ENCODE measurements at regions not wholly inside any gene's neighbourhood (a gene's known extent, or its start where the extent isn't known, plus 50 kb on each side); places are given as distances from the start of the nearest gene placed in this dataset.
A peak's percentile ranks its signal among the peaks of the same experiment; 100 is the strongest.

DNA sequence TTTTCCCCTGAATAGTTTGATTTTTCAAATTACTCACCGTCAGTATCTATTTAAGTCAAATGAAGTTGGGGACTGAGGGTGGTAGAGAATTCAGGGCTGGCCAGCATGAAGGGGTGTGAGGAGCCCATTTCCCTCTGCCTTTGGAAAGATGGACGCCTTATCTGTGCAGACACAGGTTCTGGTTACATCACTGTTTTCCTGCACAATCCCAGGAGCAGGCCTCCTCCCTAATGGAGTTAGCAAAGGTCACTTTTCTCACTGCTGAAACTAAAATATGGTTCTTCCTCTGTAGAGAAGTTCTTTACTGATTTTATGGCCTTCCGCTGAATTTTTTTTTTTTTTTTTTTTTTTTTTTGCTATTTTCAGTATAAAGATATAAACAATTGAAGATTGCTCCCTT lies 69.1 kb downstream of the FOXD1 start:
- H3K4me1 Mint-ChIP-seq: peaks cover 18% of the 10 kb centered on the region
- peaks cover 9 to 11% of the 10 kb centered on the region in 2 donors for H3K9me3 Mint-ChIP-seq
- peaks cover 93% of the 10 kb centered on the region for H3K27me3 Mint-ChIP-seq
- DNase-seq (no peak), ATAC-seq (no peak)
- H3K4me3 Mint-ChIP-seq: no peak overlapping the region
- no peak overlapping the region for H3K27ac Mint-ChIP-seq

DNA sequence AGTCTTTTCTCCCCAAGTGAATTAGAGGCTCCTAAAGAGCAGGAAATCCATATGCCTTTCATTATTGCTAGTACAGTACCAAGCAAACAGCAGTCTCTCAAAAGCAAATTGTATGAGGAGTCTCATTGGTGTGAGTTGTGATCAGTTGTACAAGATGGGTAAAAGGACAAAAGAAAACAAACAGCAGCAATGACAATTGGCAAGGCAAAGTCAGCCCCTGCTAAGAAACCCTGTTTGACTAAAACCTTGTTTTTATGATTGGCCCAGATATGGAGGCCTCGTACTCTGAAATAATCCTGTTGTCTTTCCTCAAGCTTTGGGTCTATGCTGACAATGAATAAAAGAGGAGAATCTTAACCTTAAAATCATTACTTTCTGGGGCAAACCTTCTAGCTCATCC lies 69.8 kb downstream of the FOXD1 start:
- H3K4me3 Mint-ChIP-seq: no peak overlapping the region
- no peak overlapping the region for H3K27ac Mint-ChIP-seq
- H3K9me3 Mint-ChIP-seq: peaks cover 2 to 4% of the 10 kb centered on the region in 2 donors
- H3K4me1 Mint-ChIP-seq: peaks cover 18% of the 10 kb centered on the region
- ATAC-seq: no peak
- H3K27me3 Mint-ChIP-seq: peaks cover 93% of the 10 kb centered on the region
- DNase-seq: no peak

DNA sequence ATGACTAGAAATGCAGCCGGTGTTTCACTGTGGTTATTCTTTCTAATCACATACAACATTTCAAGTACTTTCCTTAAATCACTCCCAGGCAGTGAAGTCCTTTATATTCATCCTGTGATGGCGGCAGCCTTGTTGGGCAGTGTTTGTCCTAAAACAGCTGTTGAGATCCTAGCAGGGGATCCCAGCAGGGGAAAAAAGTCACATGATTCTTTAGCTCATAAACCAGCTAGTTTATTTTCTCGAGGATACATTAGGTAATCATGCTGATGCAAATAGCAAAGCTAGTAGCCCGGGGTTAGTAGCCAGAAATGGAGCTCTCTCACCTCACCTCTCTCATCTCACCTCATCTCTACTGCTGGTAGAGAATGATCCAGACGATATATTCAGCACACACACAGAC lies 70.5 kb downstream of the FOXD1 start:
- Mint-ChIP-seq H3K4me1 (peaks cover 18% of the 10 kb centered on the region), H3K27ac (no peak overlapping the region), H3K27me3 (peaks cover 93% of the 10 kb centered on the region), H3K9me3 (no peaks in the 10 kb centered on the region), H3K4me3 (no peak overlapping the region)
- ATAC-seq (no peak), DNase-seq (no peak)

DNA sequence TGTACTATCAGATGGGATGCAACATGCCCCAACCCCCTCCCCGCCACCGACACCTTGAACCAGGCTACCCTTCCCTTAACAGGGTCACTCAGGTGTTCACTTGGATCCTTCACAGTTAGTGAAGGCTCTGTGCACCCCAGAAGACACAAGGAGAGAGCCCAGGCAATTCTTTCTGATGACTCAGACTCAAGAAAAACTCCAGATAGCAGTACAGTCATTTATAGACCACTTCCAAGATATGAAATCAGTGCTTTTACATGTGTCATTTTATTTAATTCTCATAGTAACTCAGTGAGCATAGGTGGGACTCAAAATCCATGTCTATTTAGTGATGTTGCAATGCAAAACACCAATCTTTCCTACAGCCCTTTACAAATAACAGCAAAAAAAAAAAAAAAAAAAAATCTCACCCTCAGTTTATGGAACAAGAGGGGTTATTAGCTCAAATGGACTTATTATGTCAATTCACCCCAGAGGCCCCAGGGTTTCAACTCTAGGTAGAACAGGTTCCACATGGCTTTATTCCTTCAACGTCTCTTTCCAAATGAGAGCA lies 71.9 kb downstream of the FOXD1 start:
- peaks cover 18% of the 10 kb centered on the region for H3K4me1 Mint-ChIP-seq
- H3K27ac Mint-ChIP-seq: no peak overlapping the region
- DNase-seq: no peak
- H3K9me3 Mint-ChIP-seq: no peaks in the 10 kb centered on the region
- no peak for ATAC-seq
- no peak overlapping the region for H3K4me3 Mint-ChIP-seq
- peaks cover 93% of the 10 kb centered on the region for H3K27me3 Mint-ChIP-seq

DNA sequence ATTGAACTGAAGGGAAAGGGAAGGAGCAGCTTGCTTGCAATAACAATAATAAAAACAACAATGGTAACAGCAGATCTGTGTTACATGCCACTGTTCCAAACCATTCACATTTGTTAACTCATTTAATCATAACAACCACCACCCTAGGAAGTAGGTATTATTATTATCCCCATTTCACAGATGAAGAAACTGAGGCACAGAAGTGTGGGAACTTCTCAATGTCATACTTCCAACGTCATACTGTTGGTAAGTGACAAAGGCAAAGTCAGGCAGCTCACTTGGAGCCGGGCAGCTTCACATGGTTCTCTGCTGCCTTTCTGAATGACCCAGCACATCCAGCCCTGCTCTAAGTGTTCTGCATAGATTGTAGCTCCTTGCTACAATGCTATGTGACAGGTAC lies 72.6 kb downstream of the FOXD1 start:
- peaks cover 11% of the 10 kb centered on the region for H3K4me1 Mint-ChIP-seq
- H3K27me3 Mint-ChIP-seq: peaks cover 93% of the 10 kb centered on the region
- no peaks in the 10 kb centered on the region for H3K9me3 Mint-ChIP-seq
- DNase-seq: no peak
- no peak overlapping the region for H3K27ac Mint-ChIP-seq
- ATAC-seq: no peak
- H3K4me3 Mint-ChIP-seq: no peak overlapping the region

DNA sequence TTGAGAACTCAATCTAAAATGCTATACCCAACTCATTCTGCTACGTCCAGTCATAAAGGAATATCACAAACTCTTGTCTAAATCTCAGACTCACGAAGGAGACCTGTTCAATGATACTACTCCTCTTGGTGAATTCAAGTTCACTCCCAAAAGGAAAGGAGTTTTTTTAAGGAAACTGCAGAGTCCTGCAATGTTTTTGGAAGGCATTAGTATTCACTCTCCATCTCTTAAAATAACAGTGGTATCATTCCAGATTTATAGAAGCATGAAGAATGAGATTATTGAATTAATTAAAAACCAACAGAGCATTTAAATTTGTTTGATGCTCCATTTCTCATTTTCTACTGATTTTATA lies 73.4 kb downstream of the FOXD1 start:
- peaks cover 3% of the 10 kb centered on the region for H3K4me1 Mint-ChIP-seq
- no peak for ATAC-seq
- no peak overlapping the region for H3K4me3 Mint-ChIP-seq
- DNase-seq: no peak
- H3K27me3 Mint-ChIP-seq: peaks cover 88% of the 10 kb centered on the region
- no peak overlapping the region for H3K27ac Mint-ChIP-seq
- H3K9me3 Mint-ChIP-seq: no peaks in the 10 kb centered on the region

DNA sequence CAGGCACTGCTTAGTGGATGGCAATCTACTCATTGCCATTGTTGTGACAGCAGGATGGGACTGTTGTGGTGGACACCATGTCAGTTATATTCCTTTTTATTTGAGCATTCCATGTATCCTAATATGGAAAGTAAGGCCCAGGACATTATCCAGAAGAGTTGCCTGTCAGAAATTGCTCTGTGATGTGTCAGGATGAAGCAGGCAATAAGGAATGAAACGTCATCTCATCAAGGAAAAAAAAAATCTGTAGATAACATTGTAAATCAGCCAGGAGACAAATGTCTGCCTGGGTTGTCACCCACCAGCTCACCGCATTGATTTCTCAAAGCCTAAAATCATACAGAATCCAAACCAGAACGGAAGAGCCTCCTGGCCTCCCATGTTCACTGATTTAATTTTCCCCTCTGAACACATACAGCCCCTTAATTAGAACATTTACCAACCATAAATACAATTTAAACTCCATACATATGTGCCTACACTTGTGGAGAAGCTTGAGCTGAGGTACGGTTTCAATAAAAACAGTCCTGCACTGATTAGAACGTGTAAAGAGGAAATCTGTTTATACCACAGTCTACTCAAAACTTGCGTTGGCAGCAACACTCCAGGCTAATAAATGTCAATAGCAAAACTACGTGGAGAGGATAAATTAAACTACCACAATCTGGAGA lies 73.9 kb downstream of the FOXD1 start:
- peaks cover 88% of the 10 kb centered on the region for H3K27me3 Mint-ChIP-seq
- no peaks in the 10 kb centered on the region for H3K4me1 Mint-ChIP-seq
- H3K27ac Mint-ChIP-seq: no peak overlapping the region
- DNase-seq (no peak), ATAC-seq (no peak)
- H3K9me3 Mint-ChIP-seq: no peaks in the 10 kb centered on the region
- H3K4me3 Mint-ChIP-seq: no peak overlapping the region

DNA sequence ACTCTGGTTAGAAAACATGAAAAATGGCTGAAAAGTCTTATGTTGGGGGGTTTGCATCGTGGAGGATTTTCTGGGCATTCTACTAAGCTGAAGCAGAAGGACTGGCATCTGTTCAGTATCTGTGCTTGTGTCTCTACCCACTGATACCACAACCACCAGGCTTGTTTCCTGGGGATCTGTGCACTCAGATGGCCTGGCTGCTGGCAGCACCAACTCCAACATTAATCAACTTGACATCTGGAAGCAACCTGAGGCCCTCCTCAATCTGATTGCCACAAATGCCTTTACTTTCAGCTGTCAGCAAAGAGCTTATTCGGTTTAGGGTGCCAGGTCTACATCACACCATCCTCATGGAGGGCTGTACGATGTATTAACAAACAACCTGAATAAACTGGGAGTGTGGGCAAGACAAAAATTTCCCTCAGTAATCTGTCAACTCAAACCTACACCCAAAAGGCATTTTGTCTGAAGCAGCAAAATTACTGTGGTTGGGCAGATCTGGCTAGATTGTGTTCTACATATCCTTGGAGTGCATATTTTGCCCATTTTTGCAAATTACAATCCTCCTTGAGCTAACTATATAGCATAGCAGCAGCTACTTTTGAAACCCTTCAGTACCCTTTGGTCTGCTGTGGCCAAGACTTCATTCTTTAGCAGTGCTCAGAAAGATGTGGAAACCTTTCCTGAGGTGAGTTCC lies 74.6 kb downstream of the FOXD1 start:
- ATAC-seq: no peak

DNA sequence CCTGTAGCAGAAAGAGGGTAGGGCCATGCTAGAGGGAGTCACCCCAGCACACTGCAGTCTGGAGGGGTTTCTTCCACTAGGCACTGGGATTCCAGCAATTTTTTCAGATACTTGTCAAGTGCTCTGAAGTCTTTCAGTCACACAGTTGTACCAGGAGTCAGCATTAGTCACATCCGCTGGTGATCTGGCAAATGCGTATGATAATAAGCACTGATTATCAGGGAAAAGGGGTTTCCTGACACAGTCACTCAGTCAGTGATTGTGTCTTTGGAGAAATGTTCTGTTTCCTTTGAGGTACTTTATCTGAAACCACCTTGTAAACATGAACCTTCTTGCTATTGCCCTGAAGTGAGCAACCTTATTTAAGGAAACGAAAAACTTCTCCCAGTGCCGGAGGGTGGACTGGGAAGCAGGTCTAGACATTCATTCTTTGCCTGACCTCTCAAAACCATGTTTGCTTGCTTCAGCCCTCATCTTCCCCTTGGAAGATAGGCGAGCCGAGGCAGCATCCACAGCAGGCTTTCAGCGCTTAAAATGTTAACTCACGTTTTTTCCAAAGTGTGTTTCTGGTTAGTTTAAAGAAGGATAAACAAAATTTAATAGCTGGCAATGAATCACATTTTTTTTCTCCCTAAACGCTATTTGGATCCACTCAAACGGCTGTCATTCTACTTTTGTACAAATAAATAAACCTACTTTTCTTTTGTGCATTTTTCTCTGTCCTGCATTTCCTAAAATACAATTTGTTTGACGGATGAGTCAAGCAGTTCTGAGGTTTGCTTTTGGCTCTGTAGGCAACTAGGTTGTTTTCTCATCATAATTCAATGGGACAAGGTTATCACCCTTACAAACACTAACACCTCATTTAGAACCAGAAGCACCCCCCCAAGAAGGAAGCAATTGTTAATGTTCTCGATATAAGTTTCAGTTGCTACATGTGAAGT lies 77.7 kb downstream of the FOXD1 start:
- Mint-ChIP-seq H3K4me3 (no peak overlapping the region), H3K27ac (no peak overlapping the region), H3K4me1 (no peaks in the 10 kb centered on the region), H3K27me3 (peaks cover 84% of the 10 kb centered on the region), H3K9me3 (no peaks in the 10 kb centered on the region)
- ATAC-seq (no peak), DNase-seq (no peak)

More for the DNA sequence above, 74.6 kb downstream of the FOXD1 start:
- DNase-seq: no peak
- Mint-ChIP-seq H3K4me1 (no peaks in the 10 kb centered on the region), H3K9me3 (no peaks in the 10 kb centered on the region), H3K4me3 (no peak overlapping the region), H3K27ac (no peak overlapping the region), H3K27me3 (peaks cover 86% of the 10 kb centered on the region)

DNA sequence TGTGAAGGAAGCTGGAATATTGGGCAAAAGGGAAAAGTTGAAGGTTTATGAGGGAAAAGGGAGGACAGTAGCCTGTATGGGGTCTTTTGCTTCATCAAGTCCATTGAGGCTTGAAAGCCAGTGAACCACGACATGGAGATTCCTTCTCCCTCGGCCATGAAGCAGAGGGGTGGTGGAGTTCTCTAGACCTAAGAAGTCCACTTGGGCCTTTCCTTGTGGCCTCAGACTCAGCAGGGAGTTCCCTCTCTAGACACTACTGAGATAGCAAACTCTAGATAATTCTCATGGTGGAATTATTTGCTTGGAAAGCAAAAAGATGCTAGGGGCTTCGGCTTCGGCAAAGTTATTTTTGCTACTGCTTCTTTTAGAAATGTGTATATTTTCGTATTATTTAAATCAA lies 78.5 kb downstream of the FOXD1 start:
- no peak overlapping the region for H3K4me3 Mint-ChIP-seq
- no peak overlapping the region for H3K27ac Mint-ChIP-seq
- no peaks in the 10 kb centered on the region for H3K9me3 Mint-ChIP-seq
- peaks cover 80% of the 10 kb centered on the region for H3K27me3 Mint-ChIP-seq
- no peaks in the 10 kb centered on the region for H3K4me1 Mint-ChIP-seq
- DNase-seq: no peak
- no peak for ATAC-seq

DNA sequence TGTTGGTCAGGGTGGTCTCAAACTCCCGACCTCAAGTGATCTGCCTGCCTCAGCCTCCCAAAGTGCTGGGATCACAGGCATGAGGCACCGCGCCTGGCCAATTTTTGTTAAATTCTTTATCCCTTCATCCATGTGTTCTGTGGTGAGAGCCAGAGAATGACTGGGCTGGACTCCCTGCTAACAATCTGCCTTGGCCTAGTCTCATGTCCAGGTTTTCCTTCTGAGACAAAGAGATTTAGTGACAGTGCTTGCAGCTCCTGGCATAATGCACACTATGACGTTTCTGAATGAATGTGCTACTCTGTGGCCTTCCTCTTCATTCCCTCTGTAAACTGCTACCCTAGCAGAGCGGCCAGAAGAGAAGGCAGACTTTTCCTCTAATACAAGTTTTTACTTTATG lies 79.3 kb downstream of the FOXD1 start:
- H3K9me3 Mint-ChIP-seq: no peaks in the 10 kb centered on the region
- no peak overlapping the region for H3K4me3 Mint-ChIP-seq
- H3K27ac Mint-ChIP-seq: no peak overlapping the region
- H3K27me3 Mint-ChIP-seq: peaks cover 80% of the 10 kb centered on the region
- ATAC-seq: no peak
- DNase-seq: no peak
- no peaks in the 10 kb centered on the region for H3K4me1 Mint-ChIP-seq

DNA sequence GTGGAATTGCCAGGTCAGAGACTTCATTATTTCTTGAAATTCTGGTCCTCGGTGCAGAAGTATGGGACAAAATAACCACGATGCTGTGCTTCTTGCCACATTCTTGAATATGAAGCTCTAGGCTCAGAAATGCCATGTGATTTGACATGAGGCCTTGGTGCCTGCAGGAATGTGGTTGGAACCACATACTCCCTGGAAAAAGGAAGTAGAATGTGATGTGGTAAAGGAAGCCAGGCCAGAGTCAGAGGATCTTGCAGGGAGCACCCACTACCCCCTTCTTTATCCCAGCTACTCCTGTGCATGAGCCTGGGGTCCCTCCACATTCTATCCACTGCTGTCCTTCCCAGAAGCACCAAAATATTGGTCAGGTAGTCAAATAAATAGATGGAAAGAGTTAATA lies 80.9 kb downstream of the FOXD1 start:
- H3K9me3 Mint-ChIP-seq: no peaks in the 10 kb centered on the region
- H3K27me3 Mint-ChIP-seq: peaks cover 69% of the 10 kb centered on the region
- ATAC-seq (no peak), DNase-seq (no peak)
- H3K27ac Mint-ChIP-seq: no peak overlapping the region
- no peaks in the 10 kb centered on the region for H3K4me1 Mint-ChIP-seq
- H3K4me3 Mint-ChIP-seq: no peak overlapping the region

DNA sequence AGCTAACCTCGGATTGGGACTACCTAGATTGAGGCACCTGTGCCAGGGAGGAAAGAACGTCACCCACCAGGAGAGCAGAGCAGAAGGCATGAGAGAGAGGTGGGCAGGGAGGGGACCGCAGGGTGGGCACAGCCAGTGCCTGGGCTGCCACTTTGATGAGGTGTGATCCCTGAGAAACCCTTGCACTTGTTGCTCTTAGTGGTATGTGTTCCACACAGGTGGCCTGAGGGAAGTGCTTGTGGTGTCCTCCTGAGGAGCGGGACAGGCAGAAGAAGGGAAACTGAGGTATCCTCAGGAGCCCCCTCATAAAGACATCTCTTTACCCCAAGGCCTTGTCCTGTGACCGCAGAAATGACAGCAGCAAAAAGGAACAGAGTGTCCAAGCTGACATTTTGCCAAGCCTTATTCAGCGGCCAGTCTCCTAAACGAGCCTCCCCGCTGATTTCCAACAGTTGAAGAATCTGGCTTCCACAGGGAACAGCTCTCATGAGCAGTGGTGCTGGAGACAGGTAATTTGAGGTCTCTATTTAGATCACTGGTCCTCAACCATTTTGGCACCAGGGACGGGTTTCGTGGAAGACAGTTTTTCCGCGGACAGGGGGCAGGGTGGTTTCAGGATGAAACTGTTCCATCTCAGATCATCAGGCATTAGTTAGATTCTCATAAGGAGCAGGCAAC lies 82.4 kb downstream of the FOXD1 start:
- Mint-ChIP-seq H3K9me3 (peaks cover 5 to 8% of the 10 kb centered on the region in 2 donors), H3K27me3 (peaks cover 68% of the 10 kb centered on the region), H3K4me1 (no peaks in the 10 kb centered on the region), H3K4me3 (no peak overlapping the region), H3K27ac (no peak overlapping the region)
- DNase-seq (no peak), ATAC-seq (no peak)

DNA sequence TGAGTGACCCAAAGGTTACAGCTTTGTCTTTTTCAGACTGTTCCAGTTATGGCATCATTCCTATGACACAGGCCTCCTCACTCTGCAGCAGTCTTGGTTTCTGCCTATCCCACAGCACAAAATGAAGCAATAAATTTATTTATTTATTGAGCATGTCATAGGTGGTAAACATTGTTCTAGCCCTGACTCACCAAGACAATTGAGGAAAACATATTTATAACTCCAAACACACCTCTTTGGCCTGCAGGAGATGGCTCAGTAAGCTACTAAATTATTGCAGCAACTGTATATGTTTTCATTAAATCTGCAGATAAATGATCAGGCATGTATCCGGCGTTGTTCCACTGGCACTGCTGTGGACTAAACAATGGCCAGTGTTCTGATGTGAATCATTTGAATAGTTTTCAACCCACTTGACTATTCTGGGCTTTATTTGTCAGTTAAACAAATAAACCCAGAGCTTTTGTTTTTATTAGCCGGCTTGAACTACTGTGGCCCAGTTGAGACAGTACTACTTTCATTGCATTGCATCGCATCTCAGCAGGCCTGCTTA lies 83.2 kb downstream of the FOXD1 start:
- H3K4me3 Mint-ChIP-seq: no peak overlapping the region
- H3K9me3 Mint-ChIP-seq: peaks cover 5 to 8% of the 10 kb centered on the region in 2 donors
- no peak for ATAC-seq
- no peak for DNase-seq
- no peaks in the 10 kb centered on the region for H3K4me1 Mint-ChIP-seq
- H3K27me3 Mint-ChIP-seq: peaks cover 64% of the 10 kb centered on the region
- H3K27ac Mint-ChIP-seq: peak overlapping the region in 1 of 2 donors; percentile 21
